Jurkat, Clone E6-1 (cell line): ENCODE measurements at regions not wholly inside any gene's neighbourhood (a gene's known extent, or its start where the extent isn't known, plus 50 kb on each side); places are given as distances from the start of the nearest gene placed in this dataset.
"Not testable (repeated sequence)": the region's sequence is repeated elsewhere in the genome, so short reads cannot be mapped to it uniquely, and the experiment has no call there.

Experiments used
- DNase-seq: peaks from one replicate; pipeline ENCODE4 v3.0.0-alpha.2; 2011; ENCODE audit warnings: low read depth, low spot score
- H3K4me3 ChIP-seq: 2 replicates; pipeline ENCODE4 v1.5.1; 2011; ENCODE audit warnings: mild to moderate bottlenecking, low read length, control low read depth, moderate library complexity

GRCh38 chr10:31121757-31122577 lies 90.3 kb upstream of the ZNF438 start:
- no peak for DNase-seq
- no peak overlapping the region for H3K4me3 ChIP-seq

- no peak overlapping the region for H3K4me3 ChIP-seq
- DNase-seq = no peak
Observed at GRCh38 chr10:31123946-31124345, 92.3 kb upstream of the ZNF438 start.

- no peak for DNase-seq
- no peak overlapping the region for H3K4me3 ChIP-seq
Observed at GRCh38 chr10:31124852-31125251, 93.2 kb upstream of the ZNF438 start.

GRCh38 chr10:31125789-31126188 lies 94.1 kb upstream of the ZNF438 start:
- no peak for DNase-seq
- no peak overlapping the region for H3K4me3 ChIP-seq

- H3K4me3 ChIP-seq = no peak overlapping the region
- no peak for DNase-seq
Observed at GRCh38 chr10:31126593-31126992, 94.9 kb upstream of the ZNF438 start.

GRCh38 chr10:31128536-31128935 lies 96.9 kb upstream of the ZNF438 start:
- H3K4me3 ChIP-seq = no peak overlapping the region
- DNase-seq = no peak

GRCh38 chr10:31129271-31129670 lies 97.6 kb upstream of the ZNF438 start:
- no peak overlapping the region for H3K4me3 ChIP-seq
- no peak for DNase-seq

GRCh38 chr10:31129880-31130405 lies 98.3 kb upstream of the ZNF438 start:
- DNase-seq = no peak
- no peak overlapping the region for H3K4me3 ChIP-seq

GRCh38 chr10:31130406-31130805 lies 98.7 kb upstream of the ZNF438 start:
- no peak for DNase-seq
- no peak overlapping the region for H3K4me3 ChIP-seq

- H3K4me3 ChIP-seq = no peak overlapping the region
- no peak for DNase-seq
Observed at GRCh38 chr10:31131251-31131650, 99.6 kb upstream of the ZNF438 start.

GRCh38 chr10:31132681-31133244 lies 101.1 kb upstream of the ZNF438 start:
- no peak for DNase-seq
- H3K4me3 ChIP-seq = no peak overlapping the region

- DNase-seq = no peak
- H3K4me3 ChIP-seq = peak overlapping the region; percentile 21
Observed at GRCh38 chr10:31133251-31133791, 101.7 kb upstream of the ZNF438 start.

GRCh38 chr10:31133792-31134310 lies 102.2 kb upstream of the ZNF438 start:
- peak; percentile 69 for DNase-seq
- H3K4me3 ChIP-seq = peak overlapping the region; percentile 64

GRCh38 chr10:31134311-31134952 lies 102.8 kb upstream of the ZNF438 start:
- peak overlapping the region; percentile 64 for H3K4me3 ChIP-seq
- DNase-seq = no peak

GRCh38 chr10:31135171-31135570 lies 103.5 kb upstream of the ZNF438 start:
- DNase-seq = no peak
- H3K4me3 ChIP-seq = peak overlapping the region; percentile 64

- not testable (repeated sequence) for H3K4me3 ChIP-seq, DNase-seq
Observed at GRCh38 chr10:31135791-31136190, 104.1 kb upstream of the ZNF438 start.

- DNase-seq = no peak
Observed at GRCh38 chr10:31136386-31136785, 104.7 kb upstream of the ZNF438 start.

GRCh38 chr10:31136930-31137885 lies 105.5 kb upstream of the ZNF438 start:
- DNase-seq = peak; percentile 95
- H3K4me3 ChIP-seq = peak overlapping the region; percentile 28

More at GRCh38 chr10:31136386-31136785, 104.7 kb upstream of the ZNF438 start:
- H3K4me3 ChIP-seq = peak overlapping the region; percentile 28
